Uterus (tissue), 2 donors: ENCODE measurements at regions not wholly inside any gene's neighbourhood (a gene's known extent, or its start where the extent isn't known, plus 50 kb on each side); places are given as distances from the start of the nearest gene placed in this dataset.

ENCODE experiments used
- CTCF ChIP-seq, 4 experiments: fragments of 200-600 bp in 2 of 4; fragments of 450-650 bp in 2 of 4; sonication (generic) in 2 of 4; IDR thresholded peaks; one replicate each; pipeline ENCODE4 v1.5.1; 2016 to 2019; ENCODE audit warnings: antibody characterized with exemption in 4 of 4, mild to moderate bottlenecking in 2 of 4, moderate library complexity in 1 of 4
- POLR2A ChIP-seq, 2 donors: fragments of 450-650 bp; IDR thresholded peaks; one replicate each; pipeline ENCODE4 v1.6.1; 2016; ENCODE audit warnings: antibody characterized with exemption in 2 of 2, mild to moderate bottlenecking in 1 of 2, moderate library complexity in 1 of 2

GRCh38 chr1:190667914-190668313, 190.2 kb upstream of the BRINP3 start:
- TF ChIP-seq CTCF (IDR thresholded peaks at IDR 0.05) (no peak), POLR2A (IDR thresholded peaks at IDR 0.05) (no peak)
